22Rv1 (cell line): ENCODE measurements at regions not wholly inside any gene's neighbourhood (a gene's known extent, or its start where the extent isn't known, plus 50 kb on each side); places are given as distances from the start of the nearest gene placed in this dataset.

ENCODE experiments used
- ZFX ChIP-seq: fragments of 450-650 bp; IDR thresholded peaks from 2 replicates; pipeline ENCODE4 v1.6.1; 2017; ENCODE audit warnings: antibody characterized with exemption, borderline replicate concordance
- TF ChIP-seq, protein P1 (sequence below): fragments of 450-650 bp; IDR thresholded peaks from 2 replicates; pipeline ENCODE4 v1.5.1; 2017; ENCODE audit warnings: mild to moderate bottlenecking

DNA sequence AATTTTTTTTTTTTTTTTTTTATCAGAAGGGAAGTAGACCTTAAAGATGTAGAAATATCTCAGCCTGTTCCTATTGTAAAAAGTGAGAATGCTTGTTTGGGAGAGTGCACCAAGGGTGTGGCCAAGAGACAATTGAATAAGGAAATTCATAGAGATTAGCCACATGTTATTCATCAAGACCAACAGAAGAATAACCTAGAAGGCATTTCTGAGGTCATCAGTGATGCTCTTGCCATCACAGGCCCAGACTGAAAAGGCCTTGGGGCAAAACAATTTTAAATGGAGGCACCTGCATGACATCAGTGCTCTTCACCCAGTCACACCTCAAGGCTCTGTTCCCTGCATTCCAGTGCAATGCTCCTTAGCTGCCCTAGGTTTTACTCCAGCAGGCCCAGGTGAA is 2043.3 kb upstream of the PIK3C3 start:
- TF ChIP-seq, protein P1, sequence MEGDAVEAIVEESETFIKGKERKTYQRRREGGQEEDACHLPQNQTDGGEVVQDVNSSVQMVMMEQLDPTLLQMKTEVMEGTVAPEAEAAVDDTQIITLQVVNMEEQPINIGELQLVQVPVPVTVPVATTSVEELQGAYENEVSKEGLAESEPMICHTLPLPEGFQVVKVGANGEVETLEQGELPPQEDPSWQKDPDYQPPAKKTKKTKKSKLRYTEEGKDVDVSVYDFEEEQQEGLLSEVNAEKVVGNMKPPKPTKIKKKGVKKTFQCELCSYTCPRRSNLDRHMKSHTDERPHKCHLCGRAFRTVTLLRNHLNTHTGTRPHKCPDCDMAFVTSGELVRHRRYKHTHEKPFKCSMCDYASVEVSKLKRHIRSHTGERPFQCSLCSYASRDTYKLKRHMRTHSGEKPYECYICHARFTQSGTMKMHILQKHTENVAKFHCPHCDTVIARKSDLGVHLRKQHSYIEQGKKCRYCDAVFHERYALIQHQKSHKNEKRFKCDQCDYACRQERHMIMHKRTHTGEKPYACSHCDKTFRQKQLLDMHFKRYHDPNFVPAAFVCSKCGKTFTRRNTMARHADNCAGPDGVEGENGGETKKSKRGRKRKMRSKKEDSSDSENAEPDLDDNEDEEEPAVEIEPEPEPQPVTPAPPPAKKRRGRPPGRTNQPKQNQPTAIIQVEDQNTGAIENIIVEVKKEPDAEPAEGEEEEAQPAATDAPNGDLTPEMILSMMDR: no peak
- no peak for TF ChIP-seq ZFX
